HG03442 (cell line): ENCODE measurements at regions not wholly inside any gene's neighbourhood (a gene's known extent, or its start where the extent isn't known, plus 50 kb on each side); places are given as distances from the start of the nearest gene placed in this dataset.
"Not testable (repeated sequence)": the region's sequence is repeated elsewhere in the genome, so short reads cannot be mapped to it uniquely, and the experiment has no call there.

ENCODE experiments used
- ATAC-seq: cut with Tn5 transposase; IDR thresholded peaks from one replicate; pipeline ENCODE4 v1.9.1; 2021; ENCODE audit warnings: mild to moderate bottlenecking, moderate library complexity; ENCODE audit not compliant: unreplicated experiment

- no peak for ATAC-seq
These were observed 500.7 kb downstream of the SPATA31D1 start for GRCh38 chr9:82489201-82489821.

GRCh38 chr9:82490019-82490499, 501.5 kb downstream of the SPATA31D1 start:
- ATAC-seq: no peak

GRCh38 chr9:82490821-82491220, 502.2 kb downstream of the SPATA31D1 start:
- not testable (repeated sequence) for ATAC-seq

GRCh38 chr9:82491604-82492003, 503.0 kb downstream of the SPATA31D1 start:
- ATAC-seq: no peak

- ATAC-seq: no peak
These were observed 503.7 kb downstream of the SPATA31D1 start for GRCh38 chr9:82492274-82492673.

- no peak for ATAC-seq
These were observed 507.6 kb downstream of the SPATA31D1 start for GRCh38 chr9:82495884-82496777.

GRCh38 chr9:82498541-82499317, 510.2 kb downstream of the SPATA31D1 start:
- no peak for ATAC-seq

GRCh38 chr9:82499337-82499736, 510.8 kb downstream of the SPATA31D1 start:
- ATAC-seq: no peak

GRCh38 chr9:82504620-82505019, 516.0 kb downstream of the SPATA31D1 start:
- ATAC-seq: no peak

GRCh38 chr9:82511626-82512025, 523.1 kb downstream of the SPATA31D1 start:
- ATAC-seq: no peak

- ATAC-seq: no peak
These were observed 524.2 kb downstream of the SPATA31D1 start for GRCh38 chr9:82512728-82513127.

GRCh38 chr9:82513242-82513751, 524.7 kb downstream of the SPATA31D1 start:
- ATAC-seq: no peak

- no peak for ATAC-seq
These were observed 525.6 kb downstream of the SPATA31D1 start for GRCh38 chr9:82513976-82514735.

GRCh38 chr9:82518868-82519267, 530.3 kb downstream of the SPATA31D1 start:
- no peak for ATAC-seq

GRCh38 chr9:82519332-82519731, 530.8 kb downstream of the SPATA31D1 start:
- no peak for ATAC-seq

GRCh38 chr9:82524407-82524806, 535.8 kb downstream of the SPATA31D1 start:
- no peak for ATAC-seq

- ATAC-seq: no peak
These were observed 536.4 kb downstream of the RASEF start for GRCh38 chr9:82526577-82526976.

- no peak for ATAC-seq
These were observed 531.1 kb downstream of the RASEF start for GRCh38 chr9:82531795-82532194.

- no peak for ATAC-seq
These were observed 530.3 kb downstream of the RASEF start for GRCh38 chr9:82532504-82533180.
